Chondrocyte (in vitro differentiated cells): ENCODE measurements at regions not wholly inside any gene's neighbourhood (a gene's known extent, or its start where the extent isn't known, plus 50 kb on each side); places are given as distances from the start of the nearest gene placed in this dataset.
A peak's percentile ranks its signal among the peaks of the same experiment; 100 is the strongest.
"Not testable (repeated sequence)": the region's sequence is repeated elsewhere in the genome, so short reads cannot be mapped to it uniquely, and the experiment has no call there.

Experiments used
- DNase-seq: peaks from one replicate; pipeline ENCODE4 v3.0.0; 2021; ENCODE audit warnings: mixed read lengths, low spot score
- H3K27ac Mint-ChIP-seq: one replicate; pipeline ENCODE4 v1.8.0; 2021; ENCODE audit warnings: mild to moderate bottlenecking, moderate library complexity, mixed read lengths; ENCODE audit not compliant: unreplicated experiment
- H3K27me3 Mint-ChIP-seq: 2 replicates; pipeline ENCODE4 v1.8.0; 2021; ENCODE audit warnings: low read depth, mixed read lengths
- H3K36me3 Mint-ChIP-seq: 2 replicates; pipeline ENCODE4 v1.8.0; 2021; ENCODE audit warnings: low read depth, mixed read lengths
- H3K4me1 Mint-ChIP-seq: 2 replicates; pipeline ENCODE4 v1.8.0; 2021; ENCODE audit warnings: low read depth, mild to moderate bottlenecking, mixed read lengths
- H3K4me3 Mint-ChIP-seq: one replicate; pipeline ENCODE4 v1.8.0; 2021; ENCODE audit warnings: mild to moderate bottlenecking, moderate library complexity, mixed read lengths; ENCODE audit not compliant: unreplicated experiment
- H3K9me3 Mint-ChIP-seq: 2 replicates; pipeline ENCODE4 v1.8.0; 2021; ENCODE audit warnings: low read depth, mixed read lengths
- CTCF ChIP-seq: fragments of 200-600 bp; sonication (generic); IDR thresholded peaks from 2 replicates; pipeline ENCODE4 v1.5.0; 2021; ENCODE audit warnings: antibody characterized with exemption, mild to moderate bottlenecking, moderate library complexity

GRCh38 chr9:31210978-31211570 is 1173.4 kb upstream of the ACO1 start:
- Mint-ChIP-seq H3K27me3 (peaks cover 4% of the 10 kb centered on the region), H3K4me3 (no peak overlapping the region), H3K27ac (no peak overlapping the region), H3K4me1 (no peaks in the 10 kb centered on the region), H3K36me3 (no peaks in the 10 kb centered on the region), H3K9me3 (no peaks in the 10 kb centered on the region)
- DNase-seq, result peak; percentile 60
- TF ChIP-seq CTCF, result no peak

- H3K27me3 Mint-ChIP-seq, H3K27ac Mint-ChIP-seq, DNase-seq, H3K4me3 Mint-ChIP-seq, H3K36me3 Mint-ChIP-seq, H3K4me1 Mint-ChIP-seq: not testable (repeated sequence)
- peaks cover 27% of the 10 kb centered on the region for H3K9me3 Mint-ChIP-seq
Observed at GRCh38 chr9:31229976-31230375, 1154.5 kb upstream of the ACO1 start.

GRCh38 chr9:31232485-31232884 is 1152.0 kb upstream of the ACO1 start:
- no peak overlapping the region for H3K27ac Mint-ChIP-seq
- H3K4me1 Mint-ChIP-seq, result no peaks in the 10 kb centered on the region
- H3K27me3 Mint-ChIP-seq, result peaks cover 1% of the 10 kb centered on the region
- no peak for TF ChIP-seq CTCF
- H3K36me3 Mint-ChIP-seq, result no peaks in the 10 kb centered on the region
- H3K4me3 Mint-ChIP-seq, result no peak overlapping the region
- DNase-seq, result no peak
- peaks cover 21% of the 10 kb centered on the region for H3K9me3 Mint-ChIP-seq

GRCh38 chr9:31236344-31236743 is 1148.1 kb upstream of the ACO1 start:
- Mint-ChIP-seq H3K4me1 (no peaks in the 10 kb centered on the region), H3K27me3 (peaks cover 1% of the 10 kb centered on the region), H3K27ac (no peak overlapping the region), H3K36me3 (no peaks in the 10 kb centered on the region), H3K9me3 (no peaks in the 10 kb centered on the region), H3K4me3 (no peak overlapping the region)
- no peak for TF ChIP-seq CTCF
- DNase-seq, result no peak

GRCh38 chr9:31243386-31243785 is 1141.1 kb upstream of the ACO1 start:
- Mint-ChIP-seq H3K4me3 (no peak overlapping the region), H3K27me3 (peaks cover 6% of the 10 kb centered on the region), H3K27ac (no peak overlapping the region), H3K9me3 (no peaks in the 10 kb centered on the region), H3K36me3 (no peaks in the 10 kb centered on the region), H3K4me1 (no peaks in the 10 kb centered on the region)
- no peak for DNase-seq
- TF ChIP-seq CTCF, result no peak

- no peak for TF ChIP-seq CTCF
- no peaks in the 10 kb centered on the region for H3K36me3 Mint-ChIP-seq
Observed at GRCh38 chr9:31248156-31248555, 1136.3 kb upstream of the ACO1 start.

More at GRCh38 chr9:31248156-31248555, 1136.3 kb upstream of the ACO1 start:
- Mint-ChIP-seq H3K4me3 (no peak overlapping the region), H3K9me3 (peaks cover 5% of the 10 kb centered on the region), H3K27ac (no peak overlapping the region), H3K4me1 (no peaks in the 10 kb centered on the region), H3K27me3 (peaks cover 7% of the 10 kb centered on the region)
- DNase-seq, result no peak
